GM12878 (cell line): ENCODE measurements at regions not wholly inside any gene's neighbourhood (a gene's known extent, or its start where the extent isn't known, plus 50 kb on each side); places are given as distances from the start of the nearest gene placed in this dataset.

Experiments used
- BCLAF1 ChIP-seq: fragments of 450-650 bp; IDR thresholded peaks from 2 replicates; pipeline ENCODE4 v1.6.1; 2017; ENCODE audit warnings: antibody characterized with exemption, mild to moderate bottlenecking, moderate library complexity
- BMI1 ChIP-seq: fragments of 450-650 bp; IDR thresholded peaks from 2 replicates; pipeline ENCODE4 v1.6.1; 2016; ENCODE audit warnings: mild to moderate bottlenecking, moderate library complexity, borderline replicate concordance
- CHD1 ChIP-seq: IDR thresholded peaks from 2 replicates; pipeline ENCODE4 v1.6.1; 2012; ENCODE audit warnings: low read depth, low read length, improper control_type of control experiment
- GABPA ChIP-seq: IDR thresholded peaks from 2 replicates; pipeline ENCODE4 v1.6.1; 2014; ENCODE audit warnings: antibody characterized with exemption, low read depth, mild to moderate bottlenecking, inconsistent platforms
- GATAD2B ChIP-seq: fragments of 450-650 bp; conservative IDR thresholded peaks from 2 replicates; pipeline ENCODE4 v1.6.1; 2017; ENCODE audit warnings: low read depth, mild to moderate bottlenecking, moderate library complexity
- HDAC6 ChIP-seq: fragments of 200-600 bp; sonication (generic); IDR thresholded peaks from one replicate; pipeline ENCODE4 v1.8.0; 2017; ENCODE audit warnings: antibody characterized with exemption; ENCODE audit not compliant: unreplicated experiment
- NFYA ChIP-seq: IDR thresholded peaks from 2 replicates; pipeline ENCODE4 v1.6.1; 2011; ENCODE audit warnings: low read depth, mild to moderate bottlenecking, low read length, improper control_type of control experiment, borderline replicate concordance
- NKRF ChIP-seq: fragments of 450-650 bp; conservative IDR thresholded peaks from 2 replicates; pipeline ENCODE4 v1.6.1; 2017; ENCODE audit warnings: mild to moderate bottlenecking, moderate library complexity
- NR2C2 ChIP-seq: IDR thresholded peaks from 2 replicates; pipeline ENCODE4 v1.6.1; 2011; ENCODE audit warnings: borderline replicate concordance, low read depth; ENCODE audit not compliant: control insufficient read depth, insufficient read length
- POU2F2 ChIP-seq: IDR thresholded peaks from 3 replicates; pipeline ENCODE4 v1.6.1; 2011; ENCODE audit warnings: low read depth, mild to moderate bottlenecking, low read length, borderline replicate concordance
- SKIL ChIP-seq: fragments of 450-650 bp; IDR thresholded peaks from 2 replicates; pipeline ENCODE4 v1.6.1; 2017; ENCODE audit warnings: mild to moderate bottlenecking, low read depth, inconsistent platforms; ENCODE audit not compliant: poor library complexity, severe bottlenecking
- SMAD5 ChIP-seq: IDR thresholded peaks from 2 replicates; pipeline ENCODE4 v1.6.1; 2016; ENCODE audit warnings: antibody characterized with exemption, low read depth
- ZBTB4 ChIP-seq: fragments of 450-650 bp; formaldehyde crosslinking; IDR thresholded peaks from 2 replicates; pipeline ENCODE4 v1.4.0; 2022; ENCODE audit warnings: mild to moderate bottlenecking, moderate library complexity
- ZSCAN29 ChIP-seq: fragments of 450-650 bp; IDR thresholded peaks from 2 replicates; pipeline ENCODE4 v1.6.1; 2017; ENCODE audit warnings: mild to moderate bottlenecking, moderate library complexity

- TF ChIP-seq NKRF (no peak), POU2F2 (no peak), GABPA (no peak), ZSCAN29 (no peak), BMI1 (no peak), ZBTB4 (CRISPR knock-in tag) (no peak), BCLAF1 (no peak), SMAD5 (no peak), CHD1 (no peak), NFYA (no peak), SKIL (no peak), NR2C2 (no peak), HDAC6 (no peak), GATAD2B (no peak)
These were observed 176.0 kb downstream of the SEC16B start (continued) for GRCh38 chr1:177793900-177794299.
